ENCODE measurements at regions not wholly inside any gene's neighbourhood (a gene's known extent, or its start where the extent isn't known, plus 50 kb on each side); places are given as distances from the start of the nearest gene placed in this dataset.

DNA sequence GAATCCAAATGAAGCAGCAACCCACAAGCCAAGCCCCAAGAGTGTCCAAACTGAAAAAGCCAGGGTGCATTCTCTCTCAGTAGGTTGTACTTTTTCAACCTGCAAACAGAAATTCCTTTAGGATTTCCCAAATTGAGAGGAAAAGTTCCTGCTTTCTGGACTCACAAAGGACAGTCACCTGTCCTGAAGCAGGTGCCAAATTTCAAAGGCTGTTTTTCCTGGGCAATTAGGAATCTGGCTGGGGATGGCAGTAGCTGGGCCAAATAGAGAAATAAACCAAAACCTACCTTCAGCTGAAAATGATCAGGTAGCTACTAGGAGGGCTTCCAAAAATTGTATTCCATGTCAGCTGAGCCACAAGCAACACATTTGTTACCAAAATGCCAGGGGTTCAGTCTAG lies 83.1 kb upstream of the TP63 start:
- Histone ChIP-seq H3K27me3 (ENCODE audit: insufficient read depth, poor library complexity, severe bottlenecking) (no peaks in the 10 kb centered on the region), H3K4me3 (replicated peaks; ENCODE audit: insufficient read depth, low read length) (no peak overlapping the region), H3K27ac (replicated peaks) (no peak overlapping the region)
- no peak for DNase-seq (ENCODE audit: low read depth in 1 of 2, low spot score in 1 of 2)
- TF ChIP-seq, protein P1, sequence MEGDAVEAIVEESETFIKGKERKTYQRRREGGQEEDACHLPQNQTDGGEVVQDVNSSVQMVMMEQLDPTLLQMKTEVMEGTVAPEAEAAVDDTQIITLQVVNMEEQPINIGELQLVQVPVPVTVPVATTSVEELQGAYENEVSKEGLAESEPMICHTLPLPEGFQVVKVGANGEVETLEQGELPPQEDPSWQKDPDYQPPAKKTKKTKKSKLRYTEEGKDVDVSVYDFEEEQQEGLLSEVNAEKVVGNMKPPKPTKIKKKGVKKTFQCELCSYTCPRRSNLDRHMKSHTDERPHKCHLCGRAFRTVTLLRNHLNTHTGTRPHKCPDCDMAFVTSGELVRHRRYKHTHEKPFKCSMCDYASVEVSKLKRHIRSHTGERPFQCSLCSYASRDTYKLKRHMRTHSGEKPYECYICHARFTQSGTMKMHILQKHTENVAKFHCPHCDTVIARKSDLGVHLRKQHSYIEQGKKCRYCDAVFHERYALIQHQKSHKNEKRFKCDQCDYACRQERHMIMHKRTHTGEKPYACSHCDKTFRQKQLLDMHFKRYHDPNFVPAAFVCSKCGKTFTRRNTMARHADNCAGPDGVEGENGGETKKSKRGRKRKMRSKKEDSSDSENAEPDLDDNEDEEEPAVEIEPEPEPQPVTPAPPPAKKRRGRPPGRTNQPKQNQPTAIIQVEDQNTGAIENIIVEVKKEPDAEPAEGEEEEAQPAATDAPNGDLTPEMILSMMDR (IDR thresholded peaks at IDR 0.05; ENCODE audit: insufficient read depth, low read length), result no peak

- no peak overlapping the region for H3K27ac ChIP-seq (replicated peaks)
- TF ChIP-seq, protein P1 (IDR thresholded peaks at IDR 0.05; ENCODE audit: insufficient read depth, low read length), result no peak
- TF ChIP-seq REST (IDR thresholded peaks at IDR 0.05; ENCODE audit: insufficient replicate concordance, low read depth), result no peak
- no peak for TF ChIP-seq GABPA (IDR thresholded peaks at IDR 0.05; ENCODE audit: low read depth)
- no peak for TF ChIP-seq SPI1 (IDR thresholded peaks at IDR 0.05; ENCODE audit: borderline replicate concordance, low read depth)
- no peak for TF ChIP-seq POLR2AphosphoS5 (IDR thresholded peaks at IDR 0.05; ENCODE audit: low read depth)
- H3K27me3 ChIP-seq (ENCODE audit: insufficient read depth, poor library complexity, severe bottlenecking), result no peaks in the 10 kb centered on the region
- no peak overlapping the region for H3K4me3 ChIP-seq (replicated peaks; ENCODE audit: insufficient read depth, low read length)
- no peak for DNase-seq (ENCODE audit: low read depth in 1 of 2, low spot score in 1 of 2)
These were observed 80.2 kb upstream of the TP63 start for GRCh38 chr3:189551007-189551406.

GRCh38 chr3:189554868-189555557 lies 76.2 kb upstream of the TP63 start:
- no peaks in the 10 kb centered on the region for H3K27me3 ChIP-seq (ENCODE audit: insufficient read depth, poor library complexity, severe bottlenecking)
- no peak for TF ChIP-seq POLR2AphosphoS5 (IDR thresholded peaks at IDR 0.05; ENCODE audit: low read depth)
- TF ChIP-seq SPI1 (IDR thresholded peaks at IDR 0.05; ENCODE audit: borderline replicate concordance, low read depth), result no peak
- TF ChIP-seq, protein P1 (IDR thresholded peaks at IDR 0.05; ENCODE audit: insufficient read depth, low read length), result no peak
- TF ChIP-seq GABPA (IDR thresholded peaks at IDR 0.05; ENCODE audit: low read depth), result no peak
- no peak for TF ChIP-seq REST (IDR thresholded peaks at IDR 0.05; ENCODE audit: insufficient replicate concordance, low read depth)
- no peak for DNase-seq (ENCODE audit: low read depth in 1 of 2, low spot score in 1 of 2)
- H3K27ac ChIP-seq (replicated peaks), result no peak overlapping the region
- no peak overlapping the region for H3K4me3 ChIP-seq (replicated peaks; ENCODE audit: insufficient read depth, low read length)

DNA sequence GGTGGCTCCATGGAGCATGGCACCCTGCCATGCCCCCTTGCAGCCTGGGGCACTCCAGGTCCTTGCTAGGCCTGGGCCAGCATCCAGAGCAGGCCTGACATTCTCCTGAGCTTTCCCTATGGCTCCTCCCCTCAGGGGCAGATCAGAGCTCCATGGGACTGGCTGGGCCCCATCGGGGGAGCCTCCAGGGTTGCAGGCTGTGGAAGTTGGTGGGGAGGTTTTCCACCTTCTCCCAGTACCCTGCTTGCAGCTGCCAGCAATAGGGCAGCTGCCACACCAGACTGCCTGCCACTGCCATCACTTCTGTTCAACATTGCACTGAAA lies 75.7 kb upstream of the TP63 start:
- no peaks in the 10 kb centered on the region for H3K27me3 ChIP-seq (ENCODE audit: insufficient read depth, poor library complexity, severe bottlenecking)
- no peak overlapping the region for H3K4me3 ChIP-seq (replicated peaks; ENCODE audit: insufficient read depth, low read length)
- TF ChIP-seq SPI1 (IDR thresholded peaks at IDR 0.05; ENCODE audit: borderline replicate concordance, low read depth) (no peak), GABPA (IDR thresholded peaks at IDR 0.05; ENCODE audit: low read depth) (no peak), REST (IDR thresholded peaks at IDR 0.05; ENCODE audit: insufficient replicate concordance, low read depth) (no peak), POLR2AphosphoS5 (IDR thresholded peaks at IDR 0.05; ENCODE audit: low read depth) (no peak)
- TF ChIP-seq, protein P1 (IDR thresholded peaks at IDR 0.05; ENCODE audit: insufficient read depth, low read length), result no peak
- DNase-seq (ENCODE audit: low read depth in 1 of 2, low spot score in 1 of 2), result no peak
- no peak overlapping the region for H3K27ac ChIP-seq (replicated peaks)

Measured in HL-60 (cell line).